SK-N-SH treated with all-trans-retinoic acid at 6 μM for 48 hours (cell line): ENCODE measurements at regions not wholly inside any gene's neighbourhood (a gene's known extent, or its start where the extent isn't known, plus 50 kb on each side); places are given as distances from the start of the nearest gene placed in this dataset.

Source experiments
- ATAC-seq: fragments of 200-7000 bp; cut with Tn5 transposase; 3 replicates; pipeline ENCODE4 v1.9.1; 2020; ENCODE audit warnings: mild to moderate bottlenecking, moderate library complexity
- ARNTL ChIP-seq: fragments of 450-650 bp; formaldehyde crosslinking; IDR thresholded peaks from 2 replicates; pipeline ENCODE4 v1.5.0; 2020; ENCODE audit warnings: low read depth, mild to moderate bottlenecking, moderate library complexity, borderline replicate concordance
- BACH2 ChIP-seq: fragments of 250-450 bp; sonication (Bioruptor Pico); IDR thresholded peaks from 2 replicates; pipeline ENCODE4 v1.9.0; 2021; ENCODE audit warnings: mild to moderate bottlenecking, borderline replicate concordance
- CSDC2 ChIP-seq: fragments of 250-450 bp; sonication (Bioruptor Pico); IDR thresholded peaks from 2 replicates; pipeline ENCODE4 v1.5.0; 2020; ENCODE audit warnings: mild to moderate bottlenecking, moderate library complexity
- ESRRG ChIP-seq: fragments of 250-450 bp; sonication (Bioruptor Pico); IDR thresholded peaks from 2 replicates; pipeline ENCODE4 v1.6.1; 2021; ENCODE audit warnings: mild to moderate bottlenecking
- GLIS3 ChIP-seq: fragments of 250-450 bp; sonication (Bioruptor Pico); IDR thresholded peaks from 2 replicates; pipeline ENCODE4 v1.5.0; 2020; ENCODE audit warnings: mild to moderate bottlenecking, moderate library complexity
- ISL1 ChIP-seq: fragments of 250-450 bp; sonication (Bioruptor Pico); IDR thresholded peaks from 2 replicates; pipeline ENCODE4 v2.1.2; 2022; ENCODE audit warnings: mild to moderate bottlenecking, moderate library complexity
- OSR1 ChIP-seq: fragments of 250-450 bp; sonication (Bioruptor Pico); IDR thresholded peaks from 2 replicates; pipeline ENCODE4 v1.8.0; 2022; ENCODE audit warnings: moderate library complexity, mild to moderate bottlenecking, inconsistent platforms
- PATZ1 ChIP-seq: fragments of 250-450 bp; sonication (Bioruptor Pico); IDR thresholded peaks from 2 replicates; pipeline ENCODE4 v1.8.0; 2020; ENCODE audit warnings: mild to moderate bottlenecking, moderate library complexity, borderline replicate concordance
- POU6F1 ChIP-seq: fragments of 250-450 bp; sonication (Bioruptor Pico); IDR thresholded peaks from 2 replicates; pipeline ENCODE4 v1.8.0; 2021; ENCODE audit warnings: low read depth, mild to moderate bottlenecking, moderate library complexity, borderline replicate concordance
- PPARA ChIP-seq: fragments of 250-450 bp; sonication (Bioruptor Pico); IDR thresholded peaks from 2 replicates; pipeline ENCODE4 v1.5.0; 2020; ENCODE audit warnings: mild to moderate bottlenecking, borderline replicate concordance
- RARB ChIP-seq: fragments of 250-450 bp; sonication (Bioruptor Pico); IDR thresholded peaks from 2 replicates; pipeline ENCODE4 v1.8.0; 2021; ENCODE audit warnings: mild to moderate bottlenecking, moderate library complexity
- SNAI2 ChIP-seq: fragments of 250-450 bp; sonication (Bioruptor Pico); IDR thresholded peaks from 2 replicates; pipeline ENCODE4 v1.5.0; 2020; ENCODE audit warnings: mild to moderate bottlenecking, moderate library complexity
- TCF4 ChIP-seq: fragments of 250-450 bp; sonication (Bioruptor Pico); IDR thresholded peaks from 2 replicates; pipeline ENCODE4 v1.8.0; 2021; ENCODE audit warnings: mild to moderate bottlenecking, moderate library complexity, borderline replicate concordance
- TOX ChIP-seq: fragments of 250-450 bp; sonication (Bioruptor Pico); IDR thresholded peaks from 2 replicates; pipeline ENCODE4 v1.8.0; 2021; ENCODE audit warnings: mild to moderate bottlenecking, moderate library complexity, borderline replicate concordance
- TSHZ2 ChIP-seq: fragments of 250-450 bp; sonication (Bioruptor Pico); IDR thresholded peaks from 2 replicates; pipeline ENCODE4 v1.5.0; 2020; ENCODE audit warnings: mild to moderate bottlenecking, moderate library complexity
- ZC3H10 ChIP-seq: fragments of 250-450 bp; sonication (Bioruptor Pico); IDR thresholded peaks from 2 replicates; pipeline ENCODE4 v1.5.1; 2021; ENCODE audit warnings: mild to moderate bottlenecking, moderate library complexity
- ZFP3 ChIP-seq: fragments of 250-450 bp; sonication (Bioruptor Pico); IDR thresholded peaks from 2 replicates; pipeline ENCODE4 v1.5.0; 2020; ENCODE audit warnings: mild to moderate bottlenecking, moderate library complexity
- ZNF565 ChIP-seq: fragments of 450-650 bp; formaldehyde crosslinking; conservative IDR thresholded peaks from 2 replicates; pipeline ENCODE4 v1.5.0; 2020; ENCODE audit warnings: low read depth, mild to moderate bottlenecking, moderate library complexity
- ZNF70 ChIP-seq: fragments of 450-650 bp; formaldehyde crosslinking; IDR thresholded peaks from 2 replicates; pipeline ENCODE4 v1.5.0; 2020; ENCODE audit warnings: mild to moderate bottlenecking, moderate library complexity
- ZNF8 ChIP-seq: fragments of 450-650 bp; formaldehyde crosslinking; IDR thresholded peaks from 2 replicates; pipeline ENCODE4 v1.5.0; 2020; ENCODE audit warnings: mild to moderate bottlenecking, moderate library complexity

GRCh38 chr6:81638366-81638765 lies 114.1 kb downstream of the TENT5A start:
- ATAC-seq = no peak
- no peak for TF ChIP-seq ZFP3

GRCh38 chr6:81636930-81637568 lies 115.4 kb downstream of the TENT5A start:
- TF ChIP-seq PATZ1 (CRISPR knock-in tag) (no peak), ZFP3 (no peak), ESRRG (CRISPR knock-in tag) (no peak), SNAI2 (CRISPR knock-in tag) (no peak), OSR1 (CRISPR knock-in tag) (no peak), ZNF70 (CRISPR knock-in tag) (no peak), RARB (CRISPR knock-in tag) (no peak), ZNF8 (no peak), ZC3H10 (CRISPR knock-in tag) (no peak), GLIS3 (CRISPR knock-in tag) (no peak), CSDC2 (CRISPR knock-in tag) (no peak), ISL1 (CRISPR knock-in tag) (no peak), ARNTL (no peak), TCF4 (no peak), BACH2 (CRISPR knock-in tag) (no peak)
- ATAC-seq = no peak

GRCh38 chr6:81634155-81634880 lies 118.2 kb downstream of the TENT5A start:
- no peak for ATAC-seq
- TF ChIP-seq BACH2 (CRISPR knock-in tag) = no peak
- TF ChIP-seq CSDC2 (CRISPR knock-in tag) = no peak
- no peak for TF ChIP-seq GLIS3 (CRISPR knock-in tag)
- TF ChIP-seq SNAI2 (CRISPR knock-in tag) = no peak
- TF ChIP-seq PATZ1 (CRISPR knock-in tag) = no peak
- TF ChIP-seq ARNTL = no peak
- no peak for TF ChIP-seq TCF4
- TF ChIP-seq POU6F1 = no peak
- no peak for TF ChIP-seq ZFP3
- TF ChIP-seq TOX = no peak
- TF ChIP-seq PPARA (CRISPR knock-in tag) = no peak
- TF ChIP-seq ZNF565 (CRISPR knock-in tag) = no peak
- no peak for TF ChIP-seq OSR1 (CRISPR knock-in tag)

GRCh38 chr6:81633391-81633790 lies 119.1 kb downstream of the TENT5A start:
- no peak for ATAC-seq
- TF ChIP-seq ZNF8 = no peak
- TF ChIP-seq OSR1 (CRISPR knock-in tag) = no peak
- TF ChIP-seq TOX = no peak
- TF ChIP-seq ZFP3 = no peak
- no peak for TF ChIP-seq ZC3H10 (CRISPR knock-in tag)
- no peak for TF ChIP-seq ARNTL
- no peak for TF ChIP-seq PATZ1 (CRISPR knock-in tag)
- no peak for TF ChIP-seq TSHZ2 (CRISPR knock-in tag)
- no peak for TF ChIP-seq ESRRG (CRISPR knock-in tag)
- TF ChIP-seq CSDC2 (CRISPR knock-in tag) = no peak
- TF ChIP-seq ZNF70 (CRISPR knock-in tag) = no peak
- no peak for TF ChIP-seq POU6F1
- TF ChIP-seq TCF4 = no peak
- TF ChIP-seq RARB (CRISPR knock-in tag) = no peak
